ENCODE measurements at regions not wholly inside any gene's neighbourhood (a gene's known extent, or its start where the extent isn't known, plus 50 kb on each side); places are given as distances from the start of the nearest gene placed in this dataset.

DNA sequence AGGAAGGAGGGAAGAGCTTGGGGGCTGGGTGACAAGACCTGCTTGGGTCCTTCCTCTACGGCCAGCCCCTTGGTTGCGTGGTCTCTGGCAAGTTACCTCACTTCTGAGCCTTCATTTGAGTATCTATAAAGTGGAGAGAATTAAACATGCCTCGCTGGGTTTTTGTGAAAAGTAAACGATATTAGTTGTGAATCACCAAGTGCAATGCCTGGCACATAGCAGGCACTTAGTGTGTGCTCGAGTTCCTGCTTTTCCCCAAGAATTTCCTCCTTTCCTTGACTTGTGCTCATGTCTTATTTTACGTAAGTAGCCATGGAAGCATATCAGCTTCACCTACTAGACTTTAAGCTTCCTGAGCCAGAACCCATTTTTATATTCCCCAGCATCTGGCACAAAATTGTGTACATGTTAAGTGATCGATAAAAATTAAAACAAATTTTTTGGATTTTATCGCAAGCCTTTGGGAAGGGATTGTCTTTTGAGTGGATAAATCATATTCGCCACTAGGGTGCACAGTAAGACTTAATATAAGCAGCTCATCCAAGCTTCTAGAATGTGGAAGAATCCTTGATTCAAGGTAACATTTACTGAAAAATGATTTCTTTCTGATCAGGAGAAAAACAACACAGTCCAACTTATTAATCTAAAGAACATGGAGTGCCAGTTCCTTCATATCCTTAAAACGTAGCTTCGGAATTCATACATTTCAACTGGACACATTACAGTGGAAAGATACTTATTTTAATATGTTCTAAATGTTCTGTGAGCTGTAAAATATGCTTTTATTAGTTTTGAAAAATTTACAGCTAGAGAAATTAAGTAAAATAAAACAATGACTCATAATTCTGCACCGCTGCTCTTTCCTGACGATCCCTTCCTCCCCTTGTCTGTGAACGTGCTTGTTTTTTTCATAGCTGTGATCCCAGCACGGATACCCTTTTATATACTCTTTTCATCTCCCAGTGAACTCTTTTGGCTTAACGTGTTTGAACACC lies 62.0 kb downstream of the SLC25A47 start:
- Histone ChIP-seq H4K20me1 (ENCODE audit: insufficient read depth) (no peaks in the 10 kb centered on the region), H2AFZ (ENCODE audit: low read depth) (no peak overlapping the region), H3K4me1 (ENCODE audit: low read depth, poor library complexity, severe bottlenecking) (peaks cover 3% of the 10 kb centered on the region), H3K4me3 (IDR thresholded peaks at IDR 0.05; ENCODE audit: insufficient read depth, low read depth, low read length) (no peak overlapping the region), H3K4me2 (no peak overlapping the region), H3K9ac (no peak overlapping the region), H3K36me3 (ENCODE audit: insufficient read depth) (no peaks in the 10 kb centered on the region), H3K79me2 (ENCODE audit: insufficient read depth, low read depth) (no peaks in the 10 kb centered on the region), H3K27me3 (ENCODE audit: insufficient read depth, low read depth) (no peaks in the 10 kb centered on the region), H3K27ac (no peak overlapping the region)
- peak; percentile 56 for TF ChIP-seq CTCF (conservative IDR thresholded peaks at IDR 0.05; ENCODE audit: low read depth, low read length)

DNA sequence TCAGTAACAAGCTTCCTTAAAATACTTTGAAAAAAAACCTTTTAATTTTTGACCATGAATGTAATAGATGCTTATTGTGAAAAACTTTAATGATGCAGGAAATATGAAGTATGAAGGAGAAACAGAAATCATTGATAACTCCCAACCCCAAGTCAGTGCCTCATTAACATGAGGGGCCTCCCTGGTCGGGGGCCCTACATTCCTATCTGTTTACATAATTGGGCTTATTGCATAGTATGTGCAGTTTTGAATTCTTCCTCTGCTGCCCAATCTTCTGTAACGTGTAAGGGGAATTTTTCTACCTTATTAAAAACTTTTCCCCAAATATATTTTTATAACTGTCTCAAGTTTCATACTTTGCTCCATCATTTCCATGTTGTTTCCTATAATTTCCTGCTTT lies 63.0 kb downstream of the SLC25A47 start:
- no peak for TF ChIP-seq CTCF (conservative IDR thresholded peaks at IDR 0.05; ENCODE audit: low read depth, low read length)
- no peak overlapping the region for H3K4me3 ChIP-seq (IDR thresholded peaks at IDR 0.05; ENCODE audit: insufficient read depth, low read depth, low read length)
- no peaks in the 10 kb centered on the region for H4K20me1 ChIP-seq (ENCODE audit: insufficient read depth)
- peaks cover 3% of the 10 kb centered on the region for H3K4me1 ChIP-seq (ENCODE audit: low read depth, poor library complexity, severe bottlenecking)
- no peak overlapping the region for H3K9ac ChIP-seq
- no peaks in the 10 kb centered on the region for H3K27me3 ChIP-seq (ENCODE audit: insufficient read depth, low read depth)
- no peaks in the 10 kb centered on the region for H3K36me3 ChIP-seq (ENCODE audit: insufficient read depth)
- H2AFZ ChIP-seq (ENCODE audit: low read depth), result no peak overlapping the region
- no peak overlapping the region for H3K4me2 ChIP-seq
- H3K27ac ChIP-seq, result no peak overlapping the region
- H3K79me2 ChIP-seq (ENCODE audit: insufficient read depth, low read depth), result no peaks in the 10 kb centered on the region

GRCh38 chr14:100386846-100387245 lies 63.7 kb downstream of the SLC25A47 start:
- no peak for TF ChIP-seq CTCF (conservative IDR thresholded peaks at IDR 0.05; ENCODE audit: low read depth, low read length)
- Histone ChIP-seq H3K4me1 (ENCODE audit: low read depth, poor library complexity, severe bottlenecking) (peaks cover 3% of the 10 kb centered on the region), H3K4me2 (no peak overlapping the region), H3K27ac (no peak overlapping the region), H3K79me2 (ENCODE audit: insufficient read depth, low read depth) (no peaks in the 10 kb centered on the region), H4K20me1 (ENCODE audit: insufficient read depth) (no peaks in the 10 kb centered on the region), H2AFZ (ENCODE audit: low read depth) (no peak overlapping the region), H3K36me3 (ENCODE audit: insufficient read depth) (no peaks in the 10 kb centered on the region), H3K27me3 (ENCODE audit: insufficient read depth, low read depth) (no peaks in the 10 kb centered on the region), H3K9ac (no peak overlapping the region), H3K4me3 (IDR thresholded peaks at IDR 0.05; ENCODE audit: insufficient read depth, low read depth, low read length) (no peak overlapping the region)

DNA sequence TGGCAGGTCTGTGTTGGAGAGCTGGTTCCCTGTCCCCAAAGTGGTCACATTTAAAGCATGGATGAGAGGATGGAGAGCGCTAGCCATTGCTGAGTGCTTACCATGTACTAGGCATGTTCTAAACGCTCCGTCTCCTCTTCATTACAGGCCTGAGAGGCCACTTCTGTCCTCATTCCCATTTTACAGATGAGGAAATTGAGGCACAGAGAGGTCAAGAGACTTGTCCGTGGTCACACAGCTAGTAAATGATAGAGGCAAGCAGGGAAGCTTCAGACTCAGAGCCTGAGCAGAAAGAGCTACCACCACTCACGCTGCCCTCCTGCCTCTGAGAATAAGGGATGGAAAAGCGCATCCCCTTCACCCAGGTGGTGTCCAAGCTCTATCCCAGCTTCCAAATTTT lies 64.3 kb downstream of the SLC25A47 start:
- Histone ChIP-seq H3K4me1 (ENCODE audit: low read depth, poor library complexity, severe bottlenecking) (peaks cover 3% of the 10 kb centered on the region), H4K20me1 (ENCODE audit: insufficient read depth) (no peaks in the 10 kb centered on the region), H3K4me3 (IDR thresholded peaks at IDR 0.05; ENCODE audit: insufficient read depth, low read depth, low read length) (no peak overlapping the region), H2AFZ (ENCODE audit: low read depth) (no peak overlapping the region), H3K27me3 (ENCODE audit: insufficient read depth, low read depth) (no peaks in the 10 kb centered on the region), H3K27ac (no peak overlapping the region), H3K79me2 (ENCODE audit: insufficient read depth, low read depth) (no peaks in the 10 kb centered on the region), H3K9ac (no peak overlapping the region), H3K4me2 (no peak overlapping the region), H3K36me3 (ENCODE audit: insufficient read depth) (no peaks in the 10 kb centered on the region)
- TF ChIP-seq CTCF (conservative IDR thresholded peaks at IDR 0.05; ENCODE audit: low read depth, low read length), result no peak

Data from KMS-11 (cell line).